ENCODE measurements at regions not wholly inside any gene's neighbourhood (a gene's known extent, or its start where the extent isn't known, plus 50 kb on each side); places are given as distances from the start of the nearest gene placed in this dataset.

GRCh38 chr9:79812507-79813257, 240.9 kb downstream of the TLE4 start:
- no peak for TF ChIP-seq CTCF (IDR thresholded peaks at IDR 0.05)
- TF ChIP-seq POLR2A (IDR thresholded peaks at IDR 0.05) = no peak

Measured in adrenal gland (tissue), 5 donors.